Neural cell (in vitro differentiated cells): ENCODE measurements at regions not wholly inside any gene's neighbourhood (a gene's known extent, or its start where the extent isn't known, plus 50 kb on each side); places are given as distances from the start of the nearest gene placed in this dataset.
"Not testable (repeated sequence)": the region's sequence is repeated elsewhere in the genome, so short reads cannot be mapped to it uniquely, and the experiment has no call there.

Experiments
- CTCF ChIP-seq: fragments of 450-650 bp; IDR thresholded peaks from 2 replicates; pipeline ENCODE4 v1.5.1; 2014; ENCODE audit warnings: antibody characterized with exemption, mild to moderate bottlenecking, moderate library complexity; ENCODE audit not compliant: poor library complexity, severe bottlenecking
- EP300 ChIP-seq: fragments of 450-650 bp; conservative IDR thresholded peaks from 2 replicates; pipeline ENCODE4 v1.6.1; 2014; ENCODE audit warnings: antibody characterized with exemption, mild to moderate bottlenecking, moderate library complexity; ENCODE audit not compliant: poor library complexity, severe bottlenecking
- EZH2 ChIP-seq: fragments of 200-600, 300-800 bp; shearing (Covaris generic), sonication (generic); IDR thresholded peaks from 2 replicates; pipeline ENCODE4 v1.6.1; 2014; ENCODE audit warnings: antibody characterized with exemption, low read length, borderline replicate concordance, mild to moderate bottlenecking; ENCODE audit not compliant: insufficient read depth, poor library complexity, severe bottlenecking

GRCh38 chr1:14279891-14280290 lies 318.6 kb upstream of the KAZN start:
- not testable (repeated sequence) for TF ChIP-seq CTCF, EZH2, EP300
